HUES6 (cell line): ENCODE measurements at regions not wholly inside any gene's neighbourhood (a gene's known extent, or its start where the extent isn't known, plus 50 kb on each side); places are given as distances from the start of the nearest gene placed in this dataset.
A peak's percentile ranks its signal among the peaks of the same experiment; 100 is the strongest.
"Not testable (repeated sequence)": the region's sequence is repeated elsewhere in the genome, so short reads cannot be mapped to it uniquely, and the experiment has no call there.

Experiments used
- H3K27ac ChIP-seq: 2 replicates; pipeline ENCODE4 v1.7.0; 2013; ENCODE audit warnings: low read depth, mild to moderate bottlenecking, low read length, inconsistent platforms
- H3K27me3 ChIP-seq: 2 replicates; pipeline ENCODE4 v1.6.1; 2013; ENCODE audit warnings: low read length; ENCODE audit not compliant: control insufficient read depth, insufficient read depth
- H3K36me3 ChIP-seq: 2 replicates; pipeline ENCODE4 v1.6.1; 2013; ENCODE audit warnings: low read length; ENCODE audit not compliant: control insufficient read depth, insufficient read depth
- H3K4me1 ChIP-seq: 2 replicates; pipeline ENCODE4 v1.6.1; 2013; ENCODE audit warnings: low read length; ENCODE audit not compliant: control insufficient read depth, insufficient read depth
- H3K4me3 ChIP-seq: 2 replicates; pipeline ENCODE4 v1.5.1; 2013; ENCODE audit warnings: low read depth, low read length
- H3K9ac ChIP-seq: one replicate; pipeline ENCODE4 v1.6.1; 2013; ENCODE audit warnings: mild to moderate bottlenecking, low read length
- H3K9me3 ChIP-seq: 2 replicates; pipeline ENCODE4 v1.6.1; 2013; ENCODE audit warnings: low read depth, low read length; ENCODE audit not compliant: control insufficient read depth, insufficient read depth

DNA sequence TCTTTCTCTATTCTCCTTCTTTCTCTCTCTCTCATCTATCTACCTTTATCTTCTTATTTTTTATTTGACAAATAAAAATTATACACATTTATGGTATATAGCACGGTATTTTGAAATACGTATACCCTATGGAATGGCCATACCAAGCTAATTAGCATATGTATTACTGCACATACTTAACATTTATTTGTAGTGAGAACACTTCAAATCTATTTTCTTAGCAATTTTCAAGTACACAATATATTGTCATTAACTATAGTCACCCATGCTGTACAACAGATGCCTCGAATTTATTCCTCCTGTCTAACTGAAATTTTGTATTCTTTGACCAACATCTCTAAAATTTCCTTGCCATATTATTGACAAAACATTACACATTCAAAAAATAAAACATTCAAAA lies 447.1 kb downstream of the MIAT start:
- Histone ChIP-seq H3K27me3 (peaks cover 31% of the 10 kb centered on the region), H3K27ac (no peak overlapping the region), H3K9me3 (no peaks in the 10 kb centered on the region), H3K4me3 (no peak overlapping the region), H3K36me3 (no peaks in the 10 kb centered on the region), H3K4me1 (peaks cover 12% of the 10 kb centered on the region), H3K9ac (no peak overlapping the region)

- H3K36me3 ChIP-seq = no peaks in the 10 kb centered on the region
- H3K9me3 ChIP-seq = no peaks in the 10 kb centered on the region
- no peak overlapping the region for H3K4me3 ChIP-seq
- H3K4me1 ChIP-seq = peaks cover 14% of the 10 kb centered on the region
- H3K9ac ChIP-seq = no peak overlapping the region
- no peak overlapping the region for H3K27ac ChIP-seq
- H3K27me3 ChIP-seq = peaks cover 27% of the 10 kb centered on the region
Measured at GRCh38 chr22:27105142-27106025, 448.0 kb downstream of the MIAT start.

- Histone ChIP-seq H3K27ac (no peak overlapping the region), H3K27me3 (peaks cover 11% of the 10 kb centered on the region; the same call in 1 of the 2 replicates), H3K4me1 (peaks cover 17% of the 10 kb centered on the region), H3K36me3 (no peaks in the 10 kb centered on the region), H3K4me3 (no peak overlapping the region), H3K9me3 (no peaks in the 10 kb centered on the region), H3K9ac (no peak overlapping the region)
Measured at GRCh38 chr22:27106985-27107384, 449.6 kb downstream of the MIAT start.

DNA sequence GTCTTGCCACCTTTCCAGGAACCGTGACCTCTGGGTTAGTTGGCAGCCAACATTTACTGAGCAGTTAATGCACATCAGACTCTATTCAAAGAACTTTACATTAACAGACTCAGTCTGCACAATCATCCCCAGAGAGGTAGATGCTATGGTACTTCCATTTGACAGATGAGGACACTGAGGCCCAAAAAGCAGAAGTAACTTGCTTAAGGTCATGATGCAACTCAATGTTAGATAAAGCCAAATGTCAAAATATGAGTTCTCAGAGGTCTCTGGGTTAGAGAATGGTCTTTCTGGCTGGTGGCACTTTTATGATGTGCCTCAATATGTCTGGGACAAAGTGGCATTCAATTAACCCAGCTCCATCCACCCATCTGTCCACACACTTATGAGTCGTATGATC lies 450.0 kb downstream of the MIAT start:
- no peak overlapping the region for H3K9ac ChIP-seq
- no peak overlapping the region for H3K4me3 ChIP-seq
- no peaks in the 10 kb centered on the region for H3K9me3 ChIP-seq
- peaks cover 17% of the 10 kb centered on the region for H3K4me1 ChIP-seq
- H3K36me3 ChIP-seq = no peaks in the 10 kb centered on the region
- H3K27me3 ChIP-seq = peaks cover 9% of the 10 kb centered on the region; the same call in 1 of the 2 replicates
- no peak overlapping the region for H3K27ac ChIP-seq

- no peaks in the 10 kb centered on the region for H3K9me3 ChIP-seq
- no peaks in the 10 kb centered on the region for H3K36me3 ChIP-seq
- no peak overlapping the region for H3K4me3 ChIP-seq
- peaks cover 4% of the 10 kb centered on the region; the same call in 1 of the 2 replicates for H3K27me3 ChIP-seq
- peaks cover 17% of the 10 kb centered on the region for H3K4me1 ChIP-seq
- H3K27ac ChIP-seq = no peak overlapping the region
- H3K9ac ChIP-seq = no peak overlapping the region
Measured at GRCh38 chr22:27107824-27108223, 450.4 kb downstream of the MIAT start.

DNA sequence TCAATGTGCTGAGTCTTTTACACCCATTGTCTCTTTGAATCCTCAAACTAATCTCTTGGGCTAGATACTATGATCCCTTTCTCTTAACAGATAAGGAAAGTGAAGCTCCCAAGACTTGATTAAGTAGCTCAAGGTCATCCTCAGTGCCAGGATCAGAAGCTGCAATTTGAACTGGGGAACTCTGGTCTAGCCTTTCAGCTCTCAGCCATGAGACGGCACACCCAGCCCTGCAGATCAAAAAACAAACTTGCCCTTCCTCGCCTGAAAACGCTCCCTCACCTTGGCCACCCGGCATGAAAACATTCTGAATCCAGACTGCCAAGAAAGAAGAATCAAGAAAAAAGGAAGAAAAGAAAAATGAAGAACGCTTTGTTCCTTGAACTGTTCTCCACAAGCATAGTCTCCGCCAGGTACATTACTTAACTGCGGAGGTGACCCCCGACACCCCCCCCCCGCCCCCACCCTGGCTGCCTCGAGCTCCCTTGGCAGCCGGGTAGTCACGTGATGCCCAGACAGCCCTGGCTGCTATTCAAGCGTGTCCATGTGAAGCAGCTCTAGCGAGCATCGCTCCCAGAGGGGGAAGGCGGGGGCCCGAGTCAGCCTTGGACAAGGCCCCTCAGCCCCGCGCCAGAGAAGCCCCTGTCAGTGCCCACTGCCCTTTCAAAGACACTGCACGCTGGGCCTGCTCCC lies 451.2 kb downstream of the MIAT start:
- no peaks in the 10 kb centered on the region for H3K9me3 ChIP-seq
- H3K9ac ChIP-seq = no peak overlapping the region
- H3K4me3 ChIP-seq = no peak overlapping the region
- H3K27ac ChIP-seq = no peak overlapping the region
- H3K27me3 ChIP-seq = no peaks in the 10 kb centered on the region
- no peaks in the 10 kb centered on the region for H3K36me3 ChIP-seq
- H3K4me1 ChIP-seq = peaks cover 17% of the 10 kb centered on the region

DNA sequence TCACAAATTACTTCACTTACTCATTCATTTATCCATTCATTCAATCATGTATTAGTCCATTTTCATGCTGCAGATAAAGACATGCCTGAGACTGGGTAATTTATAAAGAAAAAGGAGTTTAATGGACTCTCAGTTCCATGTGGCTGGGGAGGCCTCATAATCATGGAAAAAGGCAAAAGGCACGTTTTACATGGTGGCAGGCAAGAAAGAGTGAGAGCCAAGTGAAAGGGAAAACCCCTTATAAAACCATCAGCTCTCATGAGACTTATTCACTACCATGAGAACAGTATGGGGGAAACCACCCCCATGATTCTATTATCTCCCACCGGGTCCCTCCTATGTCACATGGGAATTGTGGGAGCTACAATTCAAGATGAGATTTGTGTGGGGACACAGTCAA lies 452.0 kb downstream of the MIAT start:
- H3K9ac ChIP-seq, H3K4me3 ChIP-seq, H3K36me3 ChIP-seq, H3K27ac ChIP-seq, H3K9me3 ChIP-seq, H3K27me3 ChIP-seq: not testable (repeated sequence)
- H3K4me1 ChIP-seq = peaks cover 17% of the 10 kb centered on the region

- no peaks in the 10 kb centered on the region for H3K36me3 ChIP-seq
- H3K9ac ChIP-seq = peak overlapping the region; percentile 38
- no peak overlapping the region for H3K27ac ChIP-seq
- H3K9me3 ChIP-seq = no peaks in the 10 kb centered on the region
- H3K4me3 ChIP-seq = no peak overlapping the region
- H3K27me3 ChIP-seq = no peaks in the 10 kb centered on the region
- peaks cover 17% of the 10 kb centered on the region for H3K4me1 ChIP-seq
Measured at GRCh38 chr22:27110665-27111451, 453.5 kb downstream of the MIAT start.

DNA sequence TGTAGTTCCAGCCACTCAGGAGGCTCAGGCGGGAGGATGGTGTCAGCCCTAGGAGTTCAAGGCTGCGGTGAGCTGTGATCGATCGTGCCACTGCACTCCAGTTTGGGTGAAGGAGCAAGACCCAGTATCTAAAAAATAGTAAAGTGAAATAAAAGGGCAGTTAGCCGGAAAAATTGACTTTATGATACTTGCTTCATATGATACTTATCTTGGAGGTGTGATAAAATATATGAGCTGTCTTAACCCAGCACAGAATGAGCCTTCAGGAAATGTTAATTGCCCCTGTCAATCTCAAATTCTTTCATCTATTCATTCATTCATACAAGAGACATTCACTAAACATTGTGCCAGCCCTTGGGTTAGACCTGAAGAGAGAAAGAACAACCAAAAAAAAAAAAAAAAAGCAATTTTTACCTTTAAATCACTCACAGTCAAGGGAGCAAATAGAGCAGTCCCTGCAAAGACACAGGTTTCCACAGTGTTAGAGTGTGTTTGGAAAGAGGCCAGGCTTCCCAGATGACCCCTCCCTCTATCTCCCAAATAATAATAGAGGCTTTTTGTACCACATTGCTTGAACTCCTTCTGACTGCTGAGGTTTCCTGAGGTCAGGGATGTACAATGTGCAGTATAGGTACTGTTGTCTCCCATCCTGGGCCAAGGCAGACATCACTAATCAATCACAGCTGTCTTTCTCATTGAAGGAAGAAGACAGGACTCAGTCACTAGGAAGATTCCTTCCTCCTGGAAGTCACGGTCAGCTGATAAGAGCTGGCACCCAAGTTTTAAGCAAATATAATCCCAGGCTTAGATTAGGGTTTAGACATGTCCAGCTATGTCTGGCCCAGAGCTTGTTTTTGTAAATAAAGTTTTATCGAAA lies 454.6 kb downstream of the MIAT start:
- Histone ChIP-seq H3K4me3 (no peak overlapping the region), H3K36me3 (no peaks in the 10 kb centered on the region), H3K27me3 (no peaks in the 10 kb centered on the region), H3K9me3 (no peaks in the 10 kb centered on the region), H3K27ac (no peak overlapping the region), H3K4me1 (peaks cover 17% of the 10 kb centered on the region), H3K9ac (no peak overlapping the region)

- H3K4me3 ChIP-seq = no peak overlapping the region
Measured at GRCh38 chr22:27113211-27113635, 455.8 kb downstream of the MIAT start.

More at GRCh38 chr22:27113211-27113635, 455.8 kb downstream of the MIAT start:
- H3K4me1 ChIP-seq = peaks cover 17% of the 10 kb centered on the region
- H3K27ac ChIP-seq = no peak overlapping the region
- no peak overlapping the region for H3K9ac ChIP-seq
- H3K9me3 ChIP-seq = no peaks in the 10 kb centered on the region
- no peaks in the 10 kb centered on the region for H3K27me3 ChIP-seq
- H3K36me3 ChIP-seq = no peaks in the 10 kb centered on the region
